Activated CD4-positive, alpha-beta T cell treated with anti-CD3 and anti-CD28 coated beads for 24 hours (primary cell): ENCODE measurements at regions not wholly inside any gene's neighbourhood (a gene's known extent, or its start where the extent isn't known, plus 50 kb on each side); places are given as distances from the start of the nearest gene placed in this dataset.

Experiments used
- DNase-seq, 2 donors: peaks; one replicate each; pipeline ENCODE4 v3.0.0-alpha.2; 2020; ENCODE audit warnings: low read depth in 2 of 2

DNA sequence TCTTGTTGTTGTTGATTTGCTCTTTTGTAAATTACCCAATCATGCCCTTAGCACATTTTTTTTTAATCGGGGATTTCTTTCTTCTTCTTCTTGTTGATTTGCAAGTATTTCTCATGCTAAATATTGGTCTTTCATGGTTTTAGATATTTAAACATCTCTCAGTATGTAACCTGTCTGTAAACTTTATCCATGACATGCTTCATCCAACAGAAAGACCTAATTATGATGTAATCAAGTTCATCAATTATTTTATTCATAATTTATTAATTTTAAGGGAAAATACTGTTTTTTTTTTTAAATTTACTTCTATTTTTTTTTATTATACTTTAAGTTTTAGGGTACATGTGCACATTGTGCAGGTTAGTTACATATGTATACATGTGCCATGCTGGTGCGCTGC is 69.8 kb downstream of the TNFSF18 start:
- no peak for DNase-seq
